Transverse colon (tissue), 3 donors: ENCODE measurements at regions not wholly inside any gene's neighbourhood (a gene's known extent, or its start where the extent isn't known, plus 50 kb on each side); places are given as distances from the start of the nearest gene placed in this dataset.

Experiments used
- EP300 ChIP-seq: sonication (generic); formaldehyde crosslinking; IDR thresholded peaks from one replicate; pipeline ENCODE4 v1.6.1; 2017; ENCODE audit warnings: antibody characterized with exemption, low read depth
- POLR2A ChIP-seq: fragments of 450-650 bp; IDR thresholded peaks from one replicate; pipeline ENCODE4 v1.6.1; 2016; ENCODE audit warnings: antibody characterized with exemption, mild to moderate bottlenecking, moderate library complexity
- TF ChIP-seq, protein P1 (sequence below), 5 experiments: fragments of 200-600 bp in 3 of 5; fragments of 450-650 bp in 2 of 5; sonication (generic) in 3 of 5; IDR thresholded peaks; 1 replicate in 2 of 5; 2 replicates in 3 of 5; pipeline ENCODE4 v1.5.1; 2016 to 2017; ENCODE audit warnings: antibody characterized with exemption in 5 of 5, inconsistent platforms in 3 of 5, mild to moderate bottlenecking in 2 of 5, moderate library complexity in 1 of 5

GRCh38 chr18:51765606-51766360, 568.3 kb upstream of the MEX3C start:
- TF ChIP-seq POLR2A (no peak), EP300 (no peak)
- TF ChIP-seq, protein P1, sequence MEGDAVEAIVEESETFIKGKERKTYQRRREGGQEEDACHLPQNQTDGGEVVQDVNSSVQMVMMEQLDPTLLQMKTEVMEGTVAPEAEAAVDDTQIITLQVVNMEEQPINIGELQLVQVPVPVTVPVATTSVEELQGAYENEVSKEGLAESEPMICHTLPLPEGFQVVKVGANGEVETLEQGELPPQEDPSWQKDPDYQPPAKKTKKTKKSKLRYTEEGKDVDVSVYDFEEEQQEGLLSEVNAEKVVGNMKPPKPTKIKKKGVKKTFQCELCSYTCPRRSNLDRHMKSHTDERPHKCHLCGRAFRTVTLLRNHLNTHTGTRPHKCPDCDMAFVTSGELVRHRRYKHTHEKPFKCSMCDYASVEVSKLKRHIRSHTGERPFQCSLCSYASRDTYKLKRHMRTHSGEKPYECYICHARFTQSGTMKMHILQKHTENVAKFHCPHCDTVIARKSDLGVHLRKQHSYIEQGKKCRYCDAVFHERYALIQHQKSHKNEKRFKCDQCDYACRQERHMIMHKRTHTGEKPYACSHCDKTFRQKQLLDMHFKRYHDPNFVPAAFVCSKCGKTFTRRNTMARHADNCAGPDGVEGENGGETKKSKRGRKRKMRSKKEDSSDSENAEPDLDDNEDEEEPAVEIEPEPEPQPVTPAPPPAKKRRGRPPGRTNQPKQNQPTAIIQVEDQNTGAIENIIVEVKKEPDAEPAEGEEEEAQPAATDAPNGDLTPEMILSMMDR (IDR thresholded peaks at IDR 0.05), result no peak
